ENCODE measurements at regions not wholly inside any gene's neighbourhood (a gene's known extent, or its start where the extent isn't known, plus 50 kb on each side); places are given as distances from the start of the nearest gene placed in this dataset.

DNA sequence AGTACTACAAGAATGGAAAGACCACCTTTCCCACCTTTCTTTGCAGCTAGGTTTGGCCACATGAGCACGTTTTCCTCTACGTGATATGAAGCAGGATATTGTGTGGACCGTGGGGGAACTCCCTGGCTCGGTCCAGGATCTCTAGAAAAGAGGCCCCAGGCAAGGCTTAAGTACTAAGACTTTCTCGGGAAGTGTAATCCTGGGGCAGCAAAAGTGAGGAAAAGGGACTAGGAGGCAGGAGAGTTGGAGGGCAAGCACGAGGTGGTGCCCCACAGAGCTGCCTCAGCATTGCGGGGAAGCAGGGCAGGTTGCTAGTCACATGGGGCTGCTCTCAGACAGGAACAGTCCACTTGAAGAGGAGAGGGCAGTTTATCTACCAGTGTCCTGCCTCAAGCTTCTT is 235.1 kb downstream of the GADD45G start:
- TF ChIP-seq, protein P1, sequence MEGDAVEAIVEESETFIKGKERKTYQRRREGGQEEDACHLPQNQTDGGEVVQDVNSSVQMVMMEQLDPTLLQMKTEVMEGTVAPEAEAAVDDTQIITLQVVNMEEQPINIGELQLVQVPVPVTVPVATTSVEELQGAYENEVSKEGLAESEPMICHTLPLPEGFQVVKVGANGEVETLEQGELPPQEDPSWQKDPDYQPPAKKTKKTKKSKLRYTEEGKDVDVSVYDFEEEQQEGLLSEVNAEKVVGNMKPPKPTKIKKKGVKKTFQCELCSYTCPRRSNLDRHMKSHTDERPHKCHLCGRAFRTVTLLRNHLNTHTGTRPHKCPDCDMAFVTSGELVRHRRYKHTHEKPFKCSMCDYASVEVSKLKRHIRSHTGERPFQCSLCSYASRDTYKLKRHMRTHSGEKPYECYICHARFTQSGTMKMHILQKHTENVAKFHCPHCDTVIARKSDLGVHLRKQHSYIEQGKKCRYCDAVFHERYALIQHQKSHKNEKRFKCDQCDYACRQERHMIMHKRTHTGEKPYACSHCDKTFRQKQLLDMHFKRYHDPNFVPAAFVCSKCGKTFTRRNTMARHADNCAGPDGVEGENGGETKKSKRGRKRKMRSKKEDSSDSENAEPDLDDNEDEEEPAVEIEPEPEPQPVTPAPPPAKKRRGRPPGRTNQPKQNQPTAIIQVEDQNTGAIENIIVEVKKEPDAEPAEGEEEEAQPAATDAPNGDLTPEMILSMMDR (IDR thresholded peaks at IDR 0.05): no peak
- TF ChIP-seq POLR2A (IDR thresholded peaks at IDR 0.05): no peak
- no peak for TF ChIP-seq EP300 (IDR thresholded peaks at IDR 0.05)

Measured in suprapubic skin (tissue), 3 donors.